H9 (cell line): ENCODE measurements at regions not wholly inside any gene's neighbourhood (a gene's known extent, or its start where the extent isn't known, plus 50 kb on each side); places are given as distances from the start of the nearest gene placed in this dataset.
A peak's percentile ranks its signal among the peaks of the same experiment; 100 is the strongest.

Source experiments
- DNase-seq: peaks from one replicate; pipeline ENCODE4 v3.0.0-alpha.2; 2017
- H2AFZ ChIP-seq: one replicate; pipeline ENCODE4 v1.6.1; 2013; ENCODE audit warnings: mild to moderate bottlenecking, low read length, control low read depth, moderate library complexity
- H2AK5ac ChIP-seq: 2 replicates; pipeline ENCODE4 v1.6.1; 2013; ENCODE audit warnings: low read length, control low read depth, mixed read lengths; ENCODE audit not compliant: insufficient read length
- H2BK120ac ChIP-seq: one replicate; pipeline ENCODE4 v1.6.1; 2013; ENCODE audit warnings: low read depth, mild to moderate bottlenecking, low read length, control low read depth, inconsistent platforms; ENCODE audit not compliant: poor library complexity, severe bottlenecking
- H2BK12ac ChIP-seq: 2 replicates; pipeline ENCODE4 v1.6.1; 2013; ENCODE audit warnings: low read length, control low read depth, mixed read lengths, low read depth; ENCODE audit not compliant: insufficient read length
- H2BK15ac ChIP-seq: 2 replicates; pipeline ENCODE4 v1.6.1; 2013; ENCODE audit warnings: low read depth, low read length, control low read depth
- H2BK20ac ChIP-seq: one replicate; pipeline ENCODE4 v1.6.1; 2013; ENCODE audit warnings: low read depth, mild to moderate bottlenecking, low read length, control low read depth, inconsistent platforms; ENCODE audit not compliant: poor library complexity, severe bottlenecking
- H2BK5ac ChIP-seq: 2 replicates; pipeline ENCODE4 v1.6.1; 2013; ENCODE audit warnings: low read length, control low read depth, mixed read lengths; ENCODE audit not compliant: insufficient read length
- H3K14ac ChIP-seq: 2 replicates; pipeline ENCODE4 v1.6.1; 2013; ENCODE audit warnings: low read length, control low read depth; ENCODE audit not compliant: insufficient read depth
- H3K18ac ChIP-seq: 2 replicates; pipeline ENCODE4 v1.6.1; 2013; ENCODE audit warnings: low read depth, mild to moderate bottlenecking, mixed read lengths, low read length, control low read depth; ENCODE audit not compliant: insufficient read length
- H3K23ac ChIP-seq: 2 replicates; pipeline ENCODE4 v1.6.1; 2013; ENCODE audit warnings: low read length, control low read depth, mixed read lengths, low read depth; ENCODE audit not compliant: insufficient read length
- H3K23me2 ChIP-seq: 2 replicates; pipeline ENCODE4 v1.6.1; 2013; ENCODE audit warnings: low read depth, mild to moderate bottlenecking, mixed read lengths, low read length, control low read depth; ENCODE audit not compliant: insufficient read length, poor library complexity, severe bottlenecking
- H3K27ac ChIP-seq: 2 replicates; pipeline ENCODE4 v1.5.1; 2013; ENCODE audit warnings: low read length, control low read depth, mixed read lengths, low read depth; ENCODE audit not compliant: insufficient read length
- H3K27me3 ChIP-seq: 2 replicates; pipeline ENCODE4 v1.6.1; 2013; ENCODE audit warnings: low read length, control low read depth, inconsistent platforms; ENCODE audit not compliant: insufficient read depth
- H3K4ac ChIP-seq: 2 replicates; pipeline ENCODE4 v1.6.1; 2013; ENCODE audit warnings: low read depth, mild to moderate bottlenecking, control low read depth, inconsistent platforms, low read length, moderate library complexity
- H3K4me1 ChIP-seq: 2 replicates; pipeline ENCODE4 v1.6.1; 2013; ENCODE audit warnings: low read length, control low read depth, inconsistent platforms; ENCODE audit not compliant: insufficient read depth
- H3K4me2 ChIP-seq: 2 replicates; pipeline ENCODE4 v1.6.1; 2013; ENCODE audit warnings: low read length, control low read depth, mixed read lengths; ENCODE audit not compliant: insufficient read length, insufficient read depth
- H3K56ac ChIP-seq: 2 replicates; pipeline ENCODE4 v1.6.1; 2013; ENCODE audit warnings: low read depth, mild to moderate bottlenecking, mixed read lengths, low read length, control low read depth; ENCODE audit not compliant: insufficient read length
- H3K79me1 ChIP-seq: 2 replicates; pipeline ENCODE4 v1.6.1; 2013; ENCODE audit warnings: low read depth, mild to moderate bottlenecking, moderate library complexity, low read length, control low read depth, inconsistent platforms; ENCODE audit not compliant: insufficient read depth, poor library complexity, severe bottlenecking
- H3K79me2 ChIP-seq: 2 replicates; pipeline ENCODE4 v1.6.1; 2013; ENCODE audit warnings: low read length, control low read depth, inconsistent platforms; ENCODE audit not compliant: insufficient read depth
- H3K9ac ChIP-seq: 2 replicates; pipeline ENCODE4 v1.6.1; 2013; ENCODE audit warnings: low read length, control low read depth, mixed read lengths; ENCODE audit not compliant: insufficient read length; ENCODE audit errors: extremely low read depth
- H3K9me3 ChIP-seq: one replicate; pipeline ENCODE4 v1.6.1; 2013; ENCODE audit warnings: low read depth, low read length, inconsistent platforms; ENCODE audit not compliant: control insufficient read depth
- H3T11ph ChIP-seq: one replicate; pipeline ENCODE4 v1.6.1; 2013; ENCODE audit warnings: mild to moderate bottlenecking, low read length, control low read depth, inconsistent platforms
- H4K20me1 ChIP-seq: one replicate; pipeline ENCODE4 v1.6.1; 2013; ENCODE audit not compliant: control insufficient read depth, insufficient read length, insufficient read depth
- H4K5ac ChIP-seq: 2 replicates; pipeline ENCODE4 v1.6.1; 2013; ENCODE audit warnings: low read depth, mild to moderate bottlenecking, mixed read lengths, low read length, control low read depth; ENCODE audit not compliant: insufficient read length
- H4K8ac ChIP-seq: replicated peaks from 2 replicates; pipeline ENCODE4 v1.6.1; 2013; ENCODE audit warnings: low read length, control low read depth, mixed read lengths, low read depth; ENCODE audit not compliant: insufficient read length
- H4K91ac ChIP-seq: 2 replicates; pipeline ENCODE4 v1.6.1; 2013; ENCODE audit warnings: low read depth, mild to moderate bottlenecking, moderate library complexity, mixed read lengths, low read length, control low read depth; ENCODE audit not compliant: insufficient read length
- H3K27ac Mint-ChIP-seq, 3 experiments: 2 replicates in 2 of 3; 3 replicates in 1 of 3; pipeline ENCODE4 v1.8.0; 2020 to 2021; ENCODE audit warnings: mixed read lengths in 3 of 3, mild to moderate bottlenecking in 1 of 3, moderate library complexity in 1 of 3
- H3K27me3 Mint-ChIP-seq: 2 replicates; pipeline ENCODE4 v1.8.0; 2021; ENCODE audit warnings: low read depth, mild to moderate bottlenecking, moderate library complexity, mixed read lengths
- H3K36me3 Mint-ChIP-seq, 3 experiments: 2 replicates in 2 of 3; 3 replicates in 1 of 3; pipeline ENCODE4 v1.8.0; 2020 to 2021; ENCODE audit warnings: low read depth in 3 of 3, mixed read lengths in 3 of 3; ENCODE audit not compliant: insufficient read depth in 1 of 3
- H3K4me1 Mint-ChIP-seq, 2 experiments: 2 replicates each; pipeline ENCODE4 v1.8.0; 2020; ENCODE audit warnings: mixed read lengths in 2 of 2
- H3K4me3 Mint-ChIP-seq, 2 experiments: 2 replicates in 1 of 2; 3 replicates in 1 of 2; pipeline ENCODE4 v1.8.0; 2020 to 2021; ENCODE audit warnings: mild to moderate bottlenecking in 2 of 2, mixed read lengths in 2 of 2, moderate library complexity in 1 of 2
- H3K9me3 Mint-ChIP-seq, 2 experiments: 2 replicates in 1 of 2; 3 replicates in 1 of 2; pipeline ENCODE4 v1.8.0; 2020; ENCODE audit warnings: mild to moderate bottlenecking in 2 of 2, mixed read lengths in 2 of 2, moderate library complexity in 1 of 2
- CTCF ChIP-seq: fragments of 200-600 bp; sonication (generic); conservative IDR thresholded peaks from 3 replicates; pipeline ENCODE4 v1.8.0; 2021; ENCODE audit warnings: antibody characterized with exemption, mild to moderate bottlenecking
- WGBS: extraction: QIAGEN DNeasy Blood & Tissue Kit; methylation state at CpG from one replicate; pipeline ENCODE4 v1.1.7; 2013; ENCODE audit warnings: missing lambda C conversion rate, low lambda C conversion rate, mixed read lengths; ENCODE audit not compliant: insufficient read length; ENCODE audit errors: extremely low coverage; 5-methylcytosine and 5-hydroxymethylcytosine counted together

- H2AFZ ChIP-seq = no peak overlapping the region
- WGBS = 100% methylated on average over 9 of the region's 17 CpGs
Measured at GRCh38 chr22:47628477-47629272, 866.2 kb downstream of the TBC1D22A start.

More at GRCh38 chr22:47628477-47629272, 866.2 kb downstream of the TBC1D22A start:
- H2BK20ac ChIP-seq = no peak overlapping the region
- H3T11ph ChIP-seq = no peak overlapping the region
- H4K5ac ChIP-seq = no peak overlapping the region
- H2BK5ac ChIP-seq = no peak overlapping the region
- H4K8ac ChIP-seq = no peak overlapping the region
- Mint-ChIP-seq H3K4me1 (no peaks in the 10 kb centered on the region), H3K36me3 (no peaks in the 10 kb centered on the region), H3K27me3 (peaks cover 16% of the 10 kb centered on the region), H3K4me3 (no peak overlapping the region), H3K27ac (no peak overlapping the region), H3K9me3 (peaks cover 0 to 5% of the 10 kb centered on the region in 2 experiments; a peak in 2 of 5 replicates)
- H3K9me3 ChIP-seq = no peaks in the 10 kb centered on the region
- no peak overlapping the region for H3K9ac ChIP-seq
- H3K14ac ChIP-seq = no peak overlapping the region; the same call in 1 of the 2 replicates
- H3K79me1 ChIP-seq = no peaks in the 10 kb centered on the region
- H4K20me1 ChIP-seq = no peaks in the 10 kb centered on the region
- no peak overlapping the region for H2BK120ac ChIP-seq
- no peak overlapping the region for H3K56ac ChIP-seq
- H3K4ac ChIP-seq = no peak overlapping the region
- no peaks in the 10 kb centered on the region for H3K4me1 ChIP-seq
- H2BK15ac ChIP-seq = no peak overlapping the region
- no peak overlapping the region for H3K4me2 ChIP-seq
- no peaks in the 10 kb centered on the region for H3K79me2 ChIP-seq
- peak; percentile 1 for DNase-seq
- no peaks in the 10 kb centered on the region for H3K23me2 ChIP-seq
- no peak overlapping the region for H3K18ac ChIP-seq
- no peaks in the 10 kb centered on the region for H3K27me3 ChIP-seq
- H3K23ac ChIP-seq = no peak overlapping the region
- no peak overlapping the region for H4K91ac ChIP-seq
- no peak for TF ChIP-seq CTCF
- H2BK12ac ChIP-seq = no peak overlapping the region
- no peak overlapping the region for H2AK5ac ChIP-seq
- no peak overlapping the region for H3K27ac ChIP-seq
